LNCaP clone FGC (cell line): ENCODE measurements at regions not wholly inside any gene's neighbourhood (a gene's known extent, or its start where the extent isn't known, plus 50 kb on each side); places are given as distances from the start of the nearest gene placed in this dataset.

Experiments
- DNase-seq: peaks from one replicate; pipeline ENCODE4 v3.0.0-alpha.2; 2011; ENCODE audit warnings: low read depth
- H3K4me3 ChIP-seq: 2 replicates; pipeline ENCODE4 v1.5.1; 2011; ENCODE audit warnings: mild to moderate bottlenecking, low read depth, low read length, control low read depth
- TF ChIP-seq, protein P1 (sequence below): IDR thresholded peaks from 2 replicates; pipeline ENCODE4 v1.5.1; 2012; ENCODE audit warnings: mild to moderate bottlenecking; ENCODE audit not compliant: control insufficient read depth, insufficient read depth; ENCODE audit errors: extremely low read depth

- TF ChIP-seq, protein P1, sequence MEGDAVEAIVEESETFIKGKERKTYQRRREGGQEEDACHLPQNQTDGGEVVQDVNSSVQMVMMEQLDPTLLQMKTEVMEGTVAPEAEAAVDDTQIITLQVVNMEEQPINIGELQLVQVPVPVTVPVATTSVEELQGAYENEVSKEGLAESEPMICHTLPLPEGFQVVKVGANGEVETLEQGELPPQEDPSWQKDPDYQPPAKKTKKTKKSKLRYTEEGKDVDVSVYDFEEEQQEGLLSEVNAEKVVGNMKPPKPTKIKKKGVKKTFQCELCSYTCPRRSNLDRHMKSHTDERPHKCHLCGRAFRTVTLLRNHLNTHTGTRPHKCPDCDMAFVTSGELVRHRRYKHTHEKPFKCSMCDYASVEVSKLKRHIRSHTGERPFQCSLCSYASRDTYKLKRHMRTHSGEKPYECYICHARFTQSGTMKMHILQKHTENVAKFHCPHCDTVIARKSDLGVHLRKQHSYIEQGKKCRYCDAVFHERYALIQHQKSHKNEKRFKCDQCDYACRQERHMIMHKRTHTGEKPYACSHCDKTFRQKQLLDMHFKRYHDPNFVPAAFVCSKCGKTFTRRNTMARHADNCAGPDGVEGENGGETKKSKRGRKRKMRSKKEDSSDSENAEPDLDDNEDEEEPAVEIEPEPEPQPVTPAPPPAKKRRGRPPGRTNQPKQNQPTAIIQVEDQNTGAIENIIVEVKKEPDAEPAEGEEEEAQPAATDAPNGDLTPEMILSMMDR = no peak
- H3K4me3 ChIP-seq = no peak overlapping the region
- no peak for DNase-seq
Measured at GRCh38 chr2:191620144-191620543, 57.8 kb upstream of the NABP1 start.

DNA sequence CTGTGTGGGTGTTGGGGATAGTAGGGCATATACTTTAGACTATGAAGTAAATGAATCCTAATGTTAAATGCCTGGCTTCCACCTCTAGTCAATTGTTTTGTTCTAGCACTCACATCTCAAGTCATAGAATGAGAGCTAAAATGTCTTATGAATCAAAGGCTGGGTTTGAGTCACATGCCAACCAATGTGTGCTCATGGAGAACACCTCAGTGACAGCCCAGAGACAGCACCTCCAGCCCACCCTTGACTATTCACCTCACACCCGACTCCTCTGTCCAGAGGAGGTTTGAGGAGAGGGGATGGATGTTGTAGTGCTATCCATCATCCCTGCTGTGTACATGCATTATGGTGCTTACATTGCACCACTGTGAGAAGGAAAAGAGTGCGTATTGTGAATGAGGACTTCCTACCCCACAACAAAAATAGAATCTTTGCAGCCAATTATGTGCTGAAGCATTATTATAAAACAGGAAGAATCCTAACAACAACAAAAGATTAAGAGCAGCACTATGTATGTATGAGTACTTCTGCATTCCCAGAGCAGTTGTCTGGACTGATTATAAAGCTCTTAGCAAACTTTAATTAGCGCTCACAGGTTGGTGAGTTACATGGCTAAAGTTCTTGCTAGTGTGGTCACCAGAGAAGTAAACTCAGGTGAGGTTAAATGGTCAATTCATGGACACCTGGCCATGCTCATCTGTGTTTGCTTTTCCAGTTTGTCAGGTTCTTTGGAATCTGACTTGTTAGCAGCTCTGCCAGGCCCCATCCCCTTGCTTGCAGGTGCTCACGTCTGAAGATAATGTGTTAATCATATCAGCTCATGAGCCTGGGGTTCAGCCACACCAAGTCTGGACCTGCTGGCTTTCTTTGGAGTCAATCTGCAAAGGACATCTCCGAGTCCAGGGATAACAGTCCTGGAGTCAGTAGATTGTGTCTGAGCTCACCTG is 55.3 kb upstream of the NABP1 start:
- peak; percentile 40 for DNase-seq
- no peak overlapping the region for H3K4me3 ChIP-seq
- TF ChIP-seq, protein P1 = no peak

DNA sequence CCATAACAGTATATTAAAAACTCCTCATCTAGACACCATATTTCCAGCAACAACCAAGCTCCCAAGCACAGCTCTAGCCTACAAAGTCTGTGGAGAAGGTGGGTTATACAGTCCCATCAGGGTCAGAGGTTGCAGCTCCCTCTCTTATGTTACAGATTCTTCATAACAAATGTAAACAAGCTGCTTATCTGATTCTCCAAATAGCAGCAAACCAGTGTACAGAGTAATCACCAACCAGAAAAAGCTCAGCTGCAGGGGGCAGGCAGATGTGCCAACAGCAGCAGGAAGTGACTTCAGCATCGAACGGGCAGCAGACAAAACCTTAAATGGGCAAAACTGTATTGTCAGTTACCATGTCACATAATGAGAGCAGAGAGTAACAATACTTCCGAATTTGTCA is 52.9 kb upstream of the NABP1 start:
- TF ChIP-seq, protein P1 = no peak
- DNase-seq = no peak
- H3K4me3 ChIP-seq = no peak overlapping the region

DNA sequence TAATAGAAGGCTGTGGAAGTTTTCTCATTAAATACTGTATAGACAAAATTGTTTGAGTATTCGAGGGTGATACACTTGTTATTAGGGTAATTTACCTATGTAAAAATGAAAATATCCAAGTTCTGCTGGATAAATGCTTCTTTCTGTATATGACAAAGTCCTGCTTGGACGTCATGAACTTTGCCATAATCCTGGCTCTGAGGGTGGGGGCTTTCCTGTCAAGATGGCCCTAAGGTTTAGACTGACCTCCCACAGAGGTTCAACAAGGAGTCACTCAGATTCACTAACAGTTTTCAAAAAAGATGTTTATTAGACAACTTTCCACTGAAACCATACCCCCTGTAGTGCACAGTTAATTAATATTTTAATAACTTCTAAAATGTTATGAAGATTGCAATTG is 52.5 kb upstream of the NABP1 start:
- TF ChIP-seq, protein P1 = no peak
- no peak for DNase-seq

GRCh38 chr2:191626497-191627151 is 51.3 kb upstream of the NABP1 start:
- TF ChIP-seq, protein P1 = no peak
- H3K4me3 ChIP-seq = no peak overlapping the region
- no peak for DNase-seq

More for the DNA sequence above, 52.5 kb upstream of the NABP1 start:
- H3K4me3 ChIP-seq = no peak overlapping the region

GRCh38 chr2:191627518-191627917 is 50.4 kb upstream of the NABP1 start:
- TF ChIP-seq, protein P1 = no peak
- no peak for DNase-seq
- no peak overlapping the region for H3K4me3 ChIP-seq
